IMR-90 (cell line): ENCODE measurements at regions not wholly inside any gene's neighbourhood (a gene's known extent, or its start where the extent isn't known, plus 50 kb on each side); places are given as distances from the start of the nearest gene placed in this dataset.

Experiments used
- ATAC-seq: fragments of 200-7000 bp; cut with Tn5 transposase; 2 replicates; pipeline ENCODE4 v1.9.1; 2020; ENCODE audit warnings: low read depth, mild to moderate bottlenecking, moderate library complexity
- BruUV-seq: library from RNA; stranded (reverse); fragments of 400-500 nt; replicated peaks from 2 replicates; lab custom pipeline; 2021; lab: Mats Ljungman, UMichigan
- CTCF ChIA-PET: fragments of 300-600 bp; formaldehyde crosslinking; extraction: SDS; loops from one replicate; lab custom pipeline; 2021; ENCODE audit warnings: antibody characterized with exemption; lab: Yijun Ruan, JAX
- POLR2A ChIA-PET: fragments of 300-600 bp; sonication (Branson Sonifier 250); formaldehyde crosslinking; loops from one replicate; lab custom pipeline; 2022; ENCODE audit warnings: antibody characterized with exemption; ENCODE audit not compliant: unreplicated experiment; lab: Charles Lee
- DNase-seq: peaks from one replicate; pipeline ENCODE4 v3.0.0; 2013
- H2AFZ ChIP-seq: replicated peaks from 2 replicates; pipeline ENCODE3; 2013; ENCODE audit warnings: low read length, mild to moderate bottlenecking; ENCODE audit not compliant: poor library complexity
- H2AK5ac ChIP-seq: 2 replicates; pipeline ENCODE4 v1.6.1; 2013; ENCODE audit warnings: low read depth, low read length, inconsistent platforms
- H2AK9ac ChIP-seq: replicated peaks from 2 replicates; pipeline ENCODE3; 2013; ENCODE audit warnings: mild to moderate bottlenecking, low read depth, low read length, moderate library complexity; ENCODE audit not compliant: poor library complexity
- H2BK120ac ChIP-seq: 2 replicates; pipeline ENCODE4 v1.6.1; 2013; ENCODE audit warnings: low read depth, low read length, inconsistent platforms
- H2BK15ac ChIP-seq: 3 replicates; pipeline ENCODE4 v1.6.1; 2013; ENCODE audit warnings: low read depth, low read length, inconsistent platforms
- H2BK20ac ChIP-seq: 2 replicates; pipeline ENCODE4 v1.6.1; 2013; ENCODE audit warnings: low read depth, mild to moderate bottlenecking, inconsistent platforms, low read length, moderate library complexity
- H2BK5ac ChIP-seq: 2 replicates; pipeline ENCODE4 v1.6.1; 2013; ENCODE audit warnings: mild to moderate bottlenecking, low read depth, low read length, inconsistent platforms; ENCODE audit not compliant: poor library complexity, severe bottlenecking
- H3K14ac ChIP-seq: replicated peaks from 2 replicates; pipeline ENCODE4 v1.6.1; 2013; ENCODE audit warnings: low read depth, low read length, inconsistent platforms
- H3K18ac ChIP-seq: 2 replicates; pipeline ENCODE4 v1.6.1; 2013; ENCODE audit warnings: low read depth, low read length, control low read depth
- H3K23ac ChIP-seq: 2 replicates; pipeline ENCODE4 v1.6.1; 2013; ENCODE audit warnings: low read depth, low read length, inconsistent platforms
- H3K27ac ChIP-seq: 2 replicates; pipeline ENCODE4 v1.5.1; 2013; ENCODE audit warnings: mild to moderate bottlenecking, control low read depth, low read length; ENCODE audit not compliant: insufficient read depth
- H3K27me3 ChIP-seq: 2 replicates; pipeline ENCODE4 v1.6.1; 2013; ENCODE audit warnings: low read length; ENCODE audit not compliant: control insufficient read depth, insufficient read depth
- H3K36me3 ChIP-seq: 2 replicates; pipeline ENCODE4 v1.6.1; 2013; ENCODE audit warnings: low read length, mixed read lengths; ENCODE audit not compliant: control insufficient read depth, insufficient read depth
- H3K4ac ChIP-seq: 2 replicates; pipeline ENCODE4 v1.6.1; 2013; ENCODE audit warnings: low read depth, low read length, inconsistent platforms
- H3K4me1 ChIP-seq: 2 replicates; pipeline ENCODE4 v1.6.1; 2013; ENCODE audit warnings: low read length, mixed read lengths; ENCODE audit not compliant: control insufficient read depth, insufficient read depth
- H3K4me2 ChIP-seq: 2 replicates; pipeline ENCODE4 v1.6.1; 2013; ENCODE audit warnings: low read depth, mild to moderate bottlenecking, control low read depth, low read length, moderate library complexity
- H3K4me3 ChIP-seq: 2 replicates; pipeline ENCODE4 v1.5.1; 2013; ENCODE audit warnings: low read depth, mild to moderate bottlenecking, control low read depth, low read length, moderate library complexity; ENCODE audit not compliant: insufficient read depth
- H3K56ac ChIP-seq: 2 replicates; pipeline ENCODE4 v1.6.1; 2013; ENCODE audit warnings: low read length, inconsistent platforms; ENCODE audit not compliant: insufficient read depth; ENCODE audit errors: extremely low read depth
- H3K79me1 ChIP-seq, 2 experiments: 2 replicates each; pipeline ENCODE4 v1.6.1; 2013; ENCODE audit warnings: low read length in 2 of 2, inconsistent platforms in 1 of 2, low read depth in 1 of 2
- H3K9ac ChIP-seq: 2 replicates; pipeline ENCODE4 v1.6.1; 2013; ENCODE audit warnings: low read depth, low read length, control low read depth
- H3K9me1 ChIP-seq: 2 replicates; pipeline ENCODE4 v1.6.1; 2013; ENCODE audit warnings: low read length, inconsistent platforms; ENCODE audit not compliant: insufficient read depth
- H3K9me3 ChIP-seq: 2 replicates; pipeline ENCODE4 v1.6.1; 2013; ENCODE audit warnings: low read length; ENCODE audit not compliant: control insufficient read depth, insufficient read depth
- H4K20me1 ChIP-seq: 2 replicates; pipeline ENCODE4 v1.6.1; 2013; ENCODE audit warnings: low read length, inconsistent platforms; ENCODE audit not compliant: insufficient read depth
- H4K5ac ChIP-seq: 2 replicates; pipeline ENCODE4 v1.6.1; 2013; ENCODE audit warnings: mild to moderate bottlenecking, low read depth, low read length, control low read depth
- H4K8ac ChIP-seq, 2 experiments: 2 replicates each; pipeline ENCODE4 v1.6.1; 2013; ENCODE audit warnings: low read depth in 2 of 2, low read length in 2 of 2, control low read depth in 1 of 2, inconsistent platforms in 1 of 2
- H4K91ac ChIP-seq: 2 replicates; pipeline ENCODE4 v1.6.1; 2013; ENCODE audit warnings: low read depth, low read length, inconsistent platforms; ENCODE audit not compliant: insufficient read depth
- dilution Hi-C: fragments of 300-500 bp; cut with HindIII; formaldehyde crosslinking; loops from one replicate; pipeline ENCODE4 v1.14.3; 2018; ENCODE audit warnings: low sequenced_read_pairs; ENCODE audit not compliant: unreplicated experiment
- in situ Hi-C: fragments of 300-500 bp; cut with MboI; formaldehyde crosslinking; loops from 3 replicates; pipeline ENCODE4 v1.14.3; 2019; ENCODE audit warnings: low sequenced_read_pairs, inconsistent platforms, mixed read lengths
- intact Hi-C: fragments of 100-400 bp; cut with micrococcal nuclease; formaldehyde crosslinking; loops from 2 replicates; pipeline ENCODE4 v1.10.0; 2022
- TF ChIP-seq, protein P1 (sequence below): fragments of 150-350 bp; IDR thresholded peaks from 2 replicates; pipeline ENCODE4 v1.6.1; 2016; ENCODE audit warnings: low read depth, mild to moderate bottlenecking, low read length, moderate library complexity, borderline replicate concordance

DNA sequence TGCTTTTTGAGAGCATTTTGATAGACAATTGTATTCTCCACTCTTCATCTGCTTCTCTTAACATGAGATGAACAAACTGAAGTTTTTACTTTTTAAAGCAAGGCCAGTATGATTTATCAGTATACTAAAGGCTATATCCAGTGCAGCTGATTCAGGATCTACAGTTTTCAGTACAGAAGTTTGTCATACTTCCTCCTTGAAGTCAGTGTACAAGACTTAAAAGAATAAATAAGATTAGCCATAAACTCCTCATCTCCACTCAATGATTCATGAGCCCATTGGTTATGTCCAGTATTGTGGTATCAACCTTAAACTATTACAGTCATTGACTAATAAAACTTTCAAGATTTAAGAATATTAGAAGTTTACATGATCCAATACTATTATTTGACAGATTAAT is 374.8 kb upstream of the EPHA7 start:
- no peaks in the 10 kb centered on the region for H4K20me1 ChIP-seq
- no peak overlapping the region for H3K23ac ChIP-seq
- H3K14ac ChIP-seq = no peak overlapping the region
- TF ChIP-seq, protein P1, sequence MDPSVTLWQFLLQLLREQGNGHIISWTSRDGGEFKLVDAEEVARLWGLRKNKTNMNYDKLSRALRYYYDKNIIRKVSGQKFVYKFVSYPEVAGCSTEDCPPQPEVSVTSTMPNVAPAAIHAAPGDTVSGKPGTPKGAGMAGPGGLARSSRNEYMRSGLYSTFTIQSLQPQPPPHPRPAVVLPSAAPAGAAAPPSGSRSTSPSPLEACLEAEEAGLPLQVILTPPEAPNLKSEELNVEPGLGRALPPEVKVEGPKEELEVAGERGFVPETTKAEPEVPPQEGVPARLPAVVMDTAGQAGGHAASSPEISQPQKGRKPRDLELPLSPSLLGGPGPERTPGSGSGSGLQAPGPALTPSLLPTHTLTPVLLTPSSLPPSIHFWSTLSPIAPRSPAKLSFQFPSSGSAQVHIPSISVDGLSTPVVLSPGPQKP = no peak
- dilution Hi-C loops (no loop called here), in situ Hi-C loops (no loop called here), intact Hi-C loops (no loop called here)
- no peak overlapping the region for H3K4ac ChIP-seq
- no peak overlapping the region for H3K27ac ChIP-seq
- no peaks in the 10 kb centered on the region for H3K9me3 ChIP-seq
- no peak overlapping the region for H3K4me3 ChIP-seq
- ATAC-seq = no peak
- H2BK120ac ChIP-seq = no peak overlapping the region
- H3K56ac ChIP-seq = no peak overlapping the region
- H2BK20ac ChIP-seq = no peak overlapping the region
- H3K4me2 ChIP-seq = no peak overlapping the region
- H4K5ac ChIP-seq = no peak overlapping the region
- CTCF ChIA-PET = no interaction called here
- BruUV-seq = no TSS peak
- no peak overlapping the region for H2AFZ ChIP-seq
- H3K18ac ChIP-seq = no peak overlapping the region
- no peak overlapping the region for H3K9ac ChIP-seq
- no peak for DNase-seq
- POLR2A ChIA-PET = no interaction called here
- no peaks in the 10 kb centered on the region for H3K27me3 ChIP-seq
- H3K4me1 ChIP-seq = no peaks in the 10 kb centered on the region
- no peak overlapping the region for H2BK15ac ChIP-seq
- H2AK5ac ChIP-seq = no peak overlapping the region
- no peak overlapping the region for H2AK9ac ChIP-seq
- no peak overlapping the region for H4K8ac ChIP-seq
- H3K79me1 ChIP-seq = no peaks in the 10 kb centered on the region
- H2BK5ac ChIP-seq = no peak overlapping the region
- no peak overlapping the region for H4K91ac ChIP-seq
- no peaks in the 10 kb centered on the region for H3K9me1 ChIP-seq
- H3K36me3 ChIP-seq = no peaks in the 10 kb centered on the region
